CD4-positive, alpha-beta T cell treated with Interferon alpha-2 for 1 hour (primary cell): ENCODE measurements at regions not wholly inside any gene's neighbourhood (a gene's known extent, or its start where the extent isn't known, plus 50 kb on each side); places are given as distances from the start of the nearest gene placed in this dataset.
"Not testable (repeated sequence)": the region's sequence is repeated elsewhere in the genome, so short reads cannot be mapped to it uniquely, and the experiment has no call there.

Source experiments
- DNase-seq, 2 donors: peaks; one replicate each; pipeline ENCODE4 v3.0.0-alpha.2; 2020 to 2022

GRCh38 chr2:106339609-106340008 lies 128.6 kb downstream of the RGPD3 start:
- no peak for DNase-seq

GRCh38 chr2:106339132-106339531 lies 129.1 kb downstream of the RGPD3 start:
- DNase-seq, result no peak

GRCh38 chr2:106338043-106338442 lies 130.2 kb downstream of the RGPD3 start:
- no peak for DNase-seq

- DNase-seq, result no peak
Measured at GRCh38 chr2:106336737-106337136, 131.5 kb downstream of the RGPD3 start.

GRCh38 chr2:106336108-106336507 lies 132.1 kb downstream of the RGPD3 start:
- DNase-seq, result no peak

- DNase-seq, result no peak
Measured at GRCh38 chr2:106334802-106335201, 133.4 kb downstream of the RGPD3 start.

GRCh38 chr2:106333253-106333873 lies 134.8 kb downstream of the RGPD3 start:
- not testable (repeated sequence) for DNase-seq

GRCh38 chr2:106332054-106332453 lies 136.2 kb downstream of the RGPD3 start:
- no peak for DNase-seq

- DNase-seq, result not testable (repeated sequence)
Measured at GRCh38 chr2:106330384-106331261, 136.5 kb upstream of the UXS1 start.

- DNase-seq, result no peak
Measured at GRCh38 chr2:106323337-106324013, 129.4 kb upstream of the UXS1 start.

GRCh38 chr2:106322281-106322680 lies 128.2 kb upstream of the UXS1 start:
- no peak for DNase-seq

GRCh38 chr2:106320439-106320838 lies 126.3 kb upstream of the UXS1 start:
- DNase-seq, result not testable (repeated sequence)

GRCh38 chr2:106316915-106317314 lies 122.8 kb upstream of the UXS1 start:
- no peak for DNase-seq

GRCh38 chr2:106314444-106314843 lies 120.3 kb upstream of the UXS1 start:
- peak in 1 of 2 donors; percentile 6 for DNase-seq

- no peak for DNase-seq
Measured at GRCh38 chr2:106311041-106311370, 116.9 kb upstream of the UXS1 start.

- no peak for DNase-seq
Measured at GRCh38 chr2:106307860-106308259, 113.8 kb upstream of the UXS1 start.

GRCh38 chr2:106306387-106306786 lies 112.3 kb upstream of the UXS1 start:
- no peak for DNase-seq

- no peak for DNase-seq
Measured at GRCh38 chr2:106304612-106305184, 110.6 kb upstream of the UXS1 start.

GRCh38 chr2:106299696-106300095 lies 105.6 kb upstream of the UXS1 start:
- DNase-seq, result no peak

GRCh38 chr2:106296182-106296815 lies 102.2 kb upstream of the UXS1 start:
- no peak for DNase-seq

GRCh38 chr2:106294182-106294581 lies 100.1 kb upstream of the UXS1 start:
- no peak for DNase-seq

GRCh38 chr2:106293271-106293783 lies 99.2 kb upstream of the UXS1 start:
- DNase-seq, result no peak

- no peak for DNase-seq
Measured at GRCh38 chr2:106292627-106293026, 98.5 kb upstream of the UXS1 start.
